GM10266 (cell line): ENCODE measurements at regions not wholly inside any gene's neighbourhood (a gene's known extent, or its start where the extent isn't known, plus 50 kb on each side); places are given as distances from the start of the nearest gene placed in this dataset.

Source experiments
- DNase-seq: peaks from one replicate; pipeline ENCODE4 v3.0.0; 2012; ENCODE audit errors: extremely low spot score
- CTCF ChIP-seq: IDR thresholded peaks from 2 replicates; pipeline ENCODE4 v1.5.1; 2012; ENCODE audit warnings: mild to moderate bottlenecking, low read depth; ENCODE audit not compliant: control insufficient read depth, insufficient read depth; ENCODE audit errors: missing control alignments

GRCh38 chr19:29395734-29396414 is 129.9 kb upstream of the VSTM2B start:
- no peak for TF ChIP-seq CTCF
- DNase-seq = no peak

- DNase-seq = no peak
- no peak for TF ChIP-seq CTCF
Observed at GRCh38 chr19:29396925-29397324, 128.9 kb upstream of the VSTM2B start.

GRCh38 chr19:29397748-29398147 is 128.0 kb upstream of the VSTM2B start:
- TF ChIP-seq CTCF = no peak
- no peak for DNase-seq

- DNase-seq = no peak
- TF ChIP-seq CTCF = no peak
Observed at GRCh38 chr19:29399804-29400203, 126.0 kb upstream of the VSTM2B start.

- DNase-seq = no peak
- no peak for TF ChIP-seq CTCF
Observed at GRCh38 chr19:29400917-29401711, 124.7 kb upstream of the VSTM2B start.

- TF ChIP-seq CTCF = no peak
- no peak for DNase-seq
Observed at GRCh38 chr19:29401712-29402421, 123.9 kb upstream of the VSTM2B start.
